DMS53 (cell line): ENCODE measurements at regions not wholly inside any gene's neighbourhood (a gene's known extent, or its start where the extent isn't known, plus 50 kb on each side); places are given as distances from the start of the nearest gene placed in this dataset.

Experiments
- DNase-seq: peaks from one replicate; lab custom pipeline; 2025; lab: John Stamatoyannopoulos, UW

DNA sequence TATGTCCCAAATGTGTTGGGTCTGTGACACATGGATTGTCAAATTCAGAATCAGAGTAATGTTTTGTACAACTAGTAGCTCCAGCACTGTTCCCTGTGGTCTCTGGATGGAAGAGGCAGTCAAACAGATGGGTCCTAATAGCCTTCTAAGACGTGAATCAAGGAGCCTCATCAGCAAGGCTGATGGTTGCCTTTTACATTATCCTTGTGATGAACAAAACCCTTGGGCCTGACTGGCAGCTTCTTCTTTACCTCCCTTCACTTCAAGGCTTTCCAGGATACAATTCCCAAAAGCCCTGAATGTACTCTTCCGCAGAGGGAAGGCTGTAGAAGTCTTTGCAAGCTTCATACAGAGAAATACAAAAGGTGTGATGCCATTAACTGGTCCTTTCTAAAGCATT lies 633.3 kb downstream of the USP25 start:
- no peak for DNase-seq

DNA sequence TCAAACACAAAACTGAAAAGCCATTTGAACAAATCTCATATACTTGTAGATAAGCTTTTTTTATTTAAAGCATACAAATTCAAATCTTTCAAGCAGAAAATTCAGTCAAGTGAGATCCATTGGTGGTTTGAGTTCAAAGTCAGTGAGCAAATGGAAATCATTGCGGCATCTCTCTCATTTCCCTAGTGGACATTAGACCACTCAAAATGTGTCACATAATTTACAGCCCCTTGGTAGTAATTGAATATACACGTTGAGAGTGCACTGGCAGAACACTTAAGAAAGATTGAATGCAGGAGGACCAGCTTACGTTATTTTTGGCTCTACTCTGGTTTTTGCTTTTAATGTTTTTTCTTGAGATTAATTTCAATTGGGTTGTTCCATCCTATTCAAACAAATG lies 633.7 kb downstream of the USP25 start:
- DNase-seq = no peak

DNA sequence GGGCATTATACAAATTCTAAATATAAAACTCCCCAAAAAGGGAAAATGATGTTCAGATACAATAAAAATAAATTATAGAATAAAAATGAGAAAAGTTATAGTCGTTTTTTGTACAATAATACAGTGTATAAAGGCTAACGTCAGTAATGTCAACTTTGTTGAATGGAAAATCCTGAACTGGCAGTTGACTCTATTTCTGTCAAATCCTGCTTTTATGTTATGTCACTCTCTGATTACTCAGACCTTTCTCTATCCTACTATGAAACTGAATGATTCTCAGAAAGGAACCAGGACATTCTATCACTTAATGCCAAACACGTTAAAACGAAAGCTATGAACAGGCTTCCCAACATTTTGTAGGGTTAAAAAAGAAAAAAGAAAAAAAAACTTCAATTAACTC lies 636.4 kb downstream of the USP25 start:
- DNase-seq = no peak

DNA sequence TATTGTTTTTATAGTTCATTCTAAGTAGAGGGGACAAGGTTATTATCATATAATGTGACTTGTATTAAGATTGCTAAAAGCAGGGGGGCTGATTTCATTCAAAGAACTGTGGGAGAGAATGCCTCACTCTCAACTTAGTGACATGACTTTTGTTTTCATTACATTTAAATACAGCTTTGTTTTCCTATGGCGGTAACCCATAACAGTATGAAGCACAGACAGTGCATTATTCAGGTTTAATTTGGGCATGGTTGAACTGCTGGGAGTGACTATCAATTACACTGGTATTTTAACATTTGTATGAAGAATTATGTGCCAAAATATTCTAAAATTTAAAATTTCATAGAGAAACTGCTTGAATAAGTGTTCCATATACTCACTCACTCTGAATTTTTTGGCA lies 637.3 kb downstream of the USP25 start:
- no peak for DNase-seq

DNA sequence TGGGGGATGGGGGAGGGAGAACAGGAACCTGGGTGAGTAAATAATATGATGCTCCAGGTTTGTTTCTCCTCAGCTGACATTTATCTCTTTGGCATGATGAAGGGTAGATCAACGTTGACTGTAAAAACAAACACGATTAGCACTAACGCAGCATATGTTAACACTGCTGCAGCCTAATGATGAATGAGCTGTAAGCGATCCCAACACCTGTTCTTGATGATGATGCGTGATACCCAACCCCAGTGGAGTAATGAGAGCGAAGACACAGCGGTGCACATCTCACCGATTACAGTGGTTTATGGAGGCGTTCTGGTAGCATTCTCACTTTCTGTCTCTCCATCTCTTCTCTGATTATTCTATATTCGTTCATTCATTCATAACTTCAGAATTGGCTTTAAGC lies 640.4 kb downstream of the USP25 start:
- peak; percentile 19 for DNase-seq

DNA sequence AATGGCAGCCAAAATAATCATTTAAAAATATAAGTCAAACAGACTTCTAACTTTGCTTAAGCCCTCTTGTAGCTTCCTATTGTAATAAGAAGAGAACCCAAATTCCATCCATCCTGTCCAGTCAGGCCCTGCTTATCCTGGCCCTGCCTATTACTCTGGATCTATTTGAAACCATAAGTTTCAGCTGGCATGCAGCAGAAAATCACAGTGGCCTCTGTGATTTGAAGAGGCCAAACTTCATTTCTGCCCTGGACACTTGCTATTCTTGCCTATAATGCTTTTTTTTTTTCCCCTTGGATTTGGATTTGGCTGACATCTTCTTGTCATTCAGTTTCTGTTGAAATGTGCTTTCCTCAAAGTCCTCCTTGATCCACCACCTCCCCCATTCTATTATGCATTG lies 642.8 kb downstream of the USP25 start:
- no peak for DNase-seq

DNA sequence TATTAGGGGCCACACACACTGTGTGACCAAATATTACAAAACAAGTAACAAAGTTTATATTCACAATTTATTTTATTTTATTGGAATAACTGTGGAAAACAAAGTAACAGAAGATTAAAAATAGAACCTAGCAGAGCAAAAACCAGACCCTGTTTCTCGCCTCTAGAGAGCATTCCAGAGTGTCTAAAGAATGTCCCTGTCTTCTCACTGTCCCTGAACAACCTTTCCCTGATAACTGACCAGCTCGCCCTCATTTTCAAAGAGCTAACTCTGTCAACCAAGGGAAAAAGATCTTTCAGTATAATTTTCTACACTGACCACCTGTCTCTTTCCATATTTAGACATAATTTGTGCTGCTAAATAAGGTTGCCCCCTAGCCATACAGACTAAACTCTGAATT lies 646.9 kb downstream of the USP25 start:
- DNase-seq = no peak

DNA sequence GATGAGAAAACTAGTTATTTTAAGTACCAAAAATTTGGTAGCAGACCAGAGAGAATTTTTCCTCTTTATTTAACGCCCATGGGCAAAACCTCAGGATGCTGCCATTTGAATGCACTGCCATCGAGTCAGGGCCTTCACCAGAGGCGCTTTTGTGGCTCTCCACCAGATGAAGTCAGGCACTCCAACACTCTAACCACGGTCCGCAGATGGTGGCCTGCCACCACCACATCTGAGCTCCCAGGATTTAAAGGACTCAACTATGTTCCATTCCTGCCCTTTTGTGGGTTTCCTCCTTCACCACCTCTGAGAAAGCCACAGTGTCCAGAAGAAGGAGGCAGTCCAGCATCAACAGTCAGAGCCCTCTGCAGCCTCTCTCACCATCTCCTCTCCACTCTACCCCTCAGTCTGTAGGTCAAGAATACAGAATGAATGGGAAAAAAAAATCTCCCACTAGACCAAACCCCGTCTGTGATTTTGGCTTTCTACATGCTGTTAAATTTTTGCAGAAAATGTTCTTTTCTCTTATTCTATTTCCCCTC lies 647.4 kb downstream of the USP25 start:
- DNase-seq = no peak

DNA sequence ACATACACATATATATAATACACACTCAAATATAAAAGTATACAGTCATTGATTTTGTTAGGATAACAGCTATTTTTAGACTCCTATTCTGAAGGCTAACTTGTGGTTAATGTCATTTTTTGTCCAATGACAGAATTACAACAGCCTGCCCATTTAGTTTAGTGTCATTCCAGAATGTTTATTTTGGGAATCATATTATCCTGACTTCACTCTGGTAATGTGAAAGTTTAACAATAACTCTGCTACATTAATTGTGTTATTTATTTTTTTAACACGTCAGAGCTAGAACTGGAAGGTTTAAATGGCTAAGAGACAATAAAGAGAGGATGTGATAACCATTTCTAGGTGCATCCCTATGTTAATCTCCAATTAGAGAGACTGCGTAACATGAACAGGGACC lies 648.1 kb downstream of the USP25 start:
- no peak for DNase-seq

DNA sequence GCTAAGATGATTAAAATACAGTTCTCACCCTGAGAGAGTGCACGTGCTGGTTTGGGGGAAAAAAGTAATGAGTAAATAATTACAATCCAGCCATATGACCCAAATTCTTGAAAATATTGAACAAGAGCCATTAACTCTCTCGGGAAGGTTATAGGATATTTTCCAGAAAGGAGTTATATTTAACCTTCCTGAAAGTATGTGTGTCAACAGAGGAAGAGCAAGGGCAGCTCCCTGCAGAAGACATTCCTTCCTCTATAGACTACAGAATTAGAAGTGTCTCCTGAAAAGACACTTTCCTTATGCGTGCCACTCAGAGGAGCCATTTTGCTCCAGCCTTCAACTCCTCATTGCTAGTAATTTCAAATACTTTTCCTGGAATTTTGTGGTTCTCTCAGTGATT lies 648.7 kb downstream of the USP25 start:
- DNase-seq = no peak

DNA sequence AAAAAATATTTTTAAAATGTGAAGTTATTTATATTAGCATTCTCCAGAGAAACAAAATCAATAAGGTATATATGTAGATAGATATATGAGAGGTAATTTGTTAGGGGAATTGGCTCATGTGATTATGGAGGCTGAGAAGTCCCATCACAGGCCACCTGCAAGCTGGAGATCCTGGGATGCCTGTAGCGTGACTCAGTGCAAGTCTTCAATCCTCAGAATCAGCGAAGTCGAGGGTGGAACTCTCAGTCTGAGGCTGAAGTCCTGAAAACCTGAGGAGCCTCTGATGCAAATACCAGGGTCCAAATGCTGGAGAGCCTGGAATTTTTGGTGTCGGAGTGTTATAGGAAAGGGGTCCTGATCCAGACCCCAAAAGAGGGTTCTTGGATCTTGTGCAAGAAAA lies 658.5 kb downstream of the USP25 start:
- no peak for DNase-seq

DNA sequence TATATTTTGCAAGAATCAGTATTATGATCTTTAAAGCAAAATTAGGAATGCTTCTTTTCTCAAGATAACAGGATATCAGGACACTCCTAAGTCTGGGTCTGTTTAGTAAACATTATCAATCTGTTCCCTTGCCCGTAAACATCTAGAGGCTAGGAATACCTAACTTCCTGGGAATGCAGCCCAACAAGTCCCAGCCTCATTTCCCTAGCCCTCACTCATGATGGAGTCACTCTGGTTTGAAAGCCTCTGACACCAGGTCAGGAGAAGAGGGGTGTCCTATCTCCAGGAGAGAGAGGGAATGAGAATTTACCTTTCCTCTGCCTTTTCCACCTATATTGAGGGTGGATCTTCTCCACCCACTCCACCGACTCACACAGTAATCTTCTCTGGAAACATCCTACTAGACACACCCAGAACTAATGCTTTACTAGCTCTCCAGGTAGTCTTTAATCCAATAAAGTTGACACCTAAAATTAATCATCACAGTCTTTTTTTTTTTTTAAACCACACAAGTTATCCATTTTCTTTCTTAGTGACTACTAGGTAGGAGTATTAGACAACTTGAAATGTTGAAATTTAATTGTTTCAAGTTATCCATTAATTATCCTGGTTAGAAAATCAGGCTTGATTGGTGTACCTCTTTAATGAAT lies 659.3 kb downstream of the USP25 start:
- no peak for DNase-seq

DNA sequence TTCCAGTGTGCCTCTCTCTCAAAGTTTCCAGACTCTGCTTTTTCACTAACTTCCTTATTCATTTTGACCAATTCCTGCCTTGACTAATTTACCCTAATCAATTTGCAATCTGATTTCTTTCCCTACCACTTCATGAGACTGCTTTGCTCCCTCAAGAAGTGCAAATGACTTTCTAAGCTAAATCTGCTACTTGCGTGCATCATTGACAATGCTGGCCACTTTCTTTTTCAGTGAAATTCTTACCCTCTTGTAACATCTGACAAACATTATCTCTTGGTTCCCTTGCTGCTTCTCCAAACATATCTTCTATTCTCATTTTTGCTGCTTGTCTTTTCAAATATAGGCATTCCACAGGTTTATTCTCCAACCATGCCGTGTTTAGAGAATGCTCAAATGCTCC lies 659.9 kb downstream of the USP25 start:
- DNase-seq = no peak

DNA sequence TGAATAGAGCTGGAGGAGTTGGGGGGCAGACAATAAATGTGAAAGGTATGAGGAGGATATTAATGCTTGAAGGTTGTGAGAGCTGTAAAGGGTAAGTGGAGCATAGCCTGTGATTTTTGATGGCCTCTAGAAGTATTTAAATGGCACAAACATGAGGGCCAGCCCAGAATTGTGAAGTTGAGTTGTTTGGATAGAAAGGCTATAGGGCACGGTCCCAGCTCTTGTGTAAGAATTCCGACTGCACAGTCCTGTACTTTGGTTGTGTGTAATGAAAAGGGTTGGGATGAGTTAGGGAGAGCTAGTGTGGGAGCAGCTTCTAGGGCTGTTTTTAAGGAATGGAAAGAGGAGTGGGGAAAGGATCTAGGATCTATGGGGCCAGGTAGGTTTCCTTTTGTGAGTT lies 665.5 kb downstream of the USP25 start:
- DNase-seq = no peak

DNA sequence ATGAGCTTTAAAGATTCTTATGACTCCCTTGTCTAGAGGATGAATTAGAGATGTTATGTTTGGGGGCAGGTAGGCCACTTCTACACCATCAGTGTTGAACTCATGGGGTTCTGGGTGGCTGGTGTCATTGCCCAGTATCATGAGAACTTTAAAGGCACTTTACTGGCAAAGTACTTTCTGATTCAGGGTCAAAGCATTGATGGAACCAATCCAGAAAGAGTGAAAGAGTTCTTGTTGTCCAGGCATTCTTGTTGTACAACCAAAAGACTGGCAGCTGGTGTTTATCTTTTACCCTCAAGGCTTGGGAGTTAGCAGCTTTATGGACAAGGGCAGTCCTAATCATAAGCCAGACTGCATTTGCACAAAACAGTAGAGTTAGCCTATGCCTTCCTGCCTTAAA lies 673.0 kb downstream of the USP25 start:
- no peak for DNase-seq

DNA sequence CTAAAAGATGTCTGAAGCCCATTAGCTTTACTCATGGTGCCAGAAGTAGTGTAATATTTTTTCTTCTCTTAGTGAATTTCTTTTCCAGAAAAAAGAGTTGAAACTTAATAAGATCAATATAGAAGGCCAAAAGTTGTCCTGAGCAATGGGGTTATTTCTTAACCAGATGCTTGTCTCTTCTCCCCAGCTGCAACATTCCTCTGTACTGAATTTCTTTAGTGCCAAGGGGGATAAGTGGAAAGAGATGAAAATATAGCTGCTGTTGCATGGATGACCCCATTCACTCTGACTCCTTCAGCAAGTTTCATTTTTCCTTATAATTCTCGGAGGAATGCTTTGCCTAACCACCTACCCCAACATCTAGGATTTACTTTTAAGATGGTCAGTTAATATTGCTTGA lies 675.0 kb downstream of the USP25 start:
- DNase-seq = no peak

DNA sequence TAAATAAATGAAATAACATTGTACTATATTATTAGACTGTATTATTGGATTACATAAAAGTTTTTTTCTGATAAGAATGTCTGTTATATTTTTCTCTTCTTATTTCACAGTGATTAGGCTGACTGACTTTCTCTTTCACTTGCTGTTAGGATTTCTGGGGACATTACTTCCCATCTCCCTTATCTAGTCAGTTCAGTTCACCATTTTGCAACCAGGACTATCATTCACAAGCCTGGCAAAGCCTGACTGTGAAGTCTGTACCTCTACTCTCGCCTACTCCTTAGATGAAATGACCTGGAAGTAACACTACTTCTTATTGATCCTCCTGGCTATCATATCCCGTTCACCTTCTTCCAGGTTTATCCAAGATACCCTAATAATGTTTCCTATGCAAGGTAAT lies 676.6 kb downstream of the USP25 start:
- no peak for DNase-seq

DNA sequence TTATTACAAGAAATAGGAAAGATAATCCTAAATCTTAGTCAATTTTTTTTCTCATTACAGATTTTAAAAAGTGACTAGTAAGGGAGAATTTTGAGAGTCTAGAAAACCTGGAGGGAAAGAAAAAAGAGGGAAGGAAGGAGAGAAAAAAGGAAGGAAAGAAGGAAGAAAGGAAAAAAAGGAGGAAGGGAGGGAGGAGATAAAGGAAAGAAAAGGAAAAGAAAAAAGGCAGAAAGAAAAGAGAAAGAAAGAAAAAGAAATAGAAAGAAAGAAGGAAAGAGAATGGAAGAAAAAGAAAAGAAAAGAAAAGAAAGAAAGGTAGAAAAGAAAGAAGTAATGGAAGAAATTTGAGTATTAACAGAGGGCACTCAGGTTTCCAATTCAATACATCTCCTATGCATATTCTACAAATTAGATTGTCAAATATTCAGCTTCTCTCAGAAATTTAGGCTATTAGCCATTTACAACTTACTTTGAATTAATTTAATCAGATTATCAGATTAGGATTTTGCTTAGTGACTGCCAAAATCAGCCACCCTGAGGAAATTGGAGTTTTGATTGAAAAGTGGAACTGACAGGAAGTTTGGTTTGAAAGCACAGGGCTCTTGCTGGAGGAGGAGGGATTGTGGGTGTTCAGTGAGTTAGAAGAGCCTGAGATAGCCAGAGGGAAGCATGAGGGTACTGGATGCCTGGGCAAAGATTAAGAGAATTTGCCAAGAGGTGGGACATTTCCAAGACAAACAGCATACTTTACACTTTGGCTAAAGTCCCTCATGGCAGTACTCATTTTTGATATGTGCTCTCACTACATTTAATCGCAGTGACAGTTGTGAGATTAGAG lies 677.8 kb downstream of the USP25 start:
- DNase-seq = no peak

DNA sequence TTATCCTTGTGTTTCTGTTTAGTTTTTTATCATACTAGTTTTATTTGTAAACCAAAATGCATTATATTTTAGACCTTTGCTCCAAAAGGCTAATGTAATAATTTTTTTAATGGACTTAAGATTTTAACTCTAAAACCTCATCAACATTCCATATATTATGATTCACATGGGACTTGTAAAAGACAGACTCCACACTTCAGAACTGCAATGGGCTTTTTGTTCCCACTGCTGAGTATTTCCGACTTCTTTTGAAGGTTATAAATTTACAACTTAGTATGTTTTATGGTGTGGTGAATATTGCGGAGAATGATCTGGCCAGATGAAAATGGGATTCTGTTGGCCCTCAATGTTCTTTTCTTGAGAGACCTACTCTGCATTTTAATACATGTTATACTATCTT lies 678.5 kb downstream of the USP25 start:
- no peak for DNase-seq

DNA sequence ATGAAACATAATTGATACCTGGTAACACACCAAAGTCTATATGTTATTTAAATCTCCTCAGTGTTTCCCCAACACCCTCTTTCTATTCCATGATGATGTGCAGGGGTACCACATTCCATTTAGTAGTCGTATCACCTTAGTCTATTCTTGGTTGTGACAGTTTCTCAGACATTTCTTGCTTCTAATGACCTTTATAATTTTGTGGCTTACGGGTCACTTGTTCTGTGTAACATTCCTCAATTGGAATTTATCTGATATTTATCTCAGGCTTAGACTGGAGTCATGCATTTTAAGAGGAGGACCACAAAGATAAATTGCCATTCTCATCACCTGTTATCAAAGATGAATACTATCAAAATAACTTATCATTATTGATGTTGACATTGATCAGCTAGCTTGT lies 679.6 kb downstream of the USP25 start:
- no peak for DNase-seq

DNA sequence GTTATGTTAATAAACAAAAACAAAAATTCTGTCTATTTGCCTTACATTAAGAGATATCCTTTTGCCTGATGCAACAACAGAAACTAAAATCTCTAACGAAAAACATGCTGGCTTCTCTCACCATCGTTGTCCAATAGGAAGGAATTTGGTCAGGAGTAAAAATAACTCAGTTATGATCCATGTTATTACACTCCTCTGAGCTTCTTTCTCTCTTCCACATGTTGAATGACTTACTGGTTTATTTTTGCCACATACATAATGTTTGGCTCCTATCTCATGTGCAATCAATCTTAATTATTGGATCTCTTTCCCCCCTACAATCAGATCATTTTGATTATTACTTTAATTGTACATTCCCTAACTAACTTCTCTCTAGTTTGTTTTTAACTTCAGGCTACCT lies 688.4 kb downstream of the USP25 start:
- no peak for DNase-seq

DNA sequence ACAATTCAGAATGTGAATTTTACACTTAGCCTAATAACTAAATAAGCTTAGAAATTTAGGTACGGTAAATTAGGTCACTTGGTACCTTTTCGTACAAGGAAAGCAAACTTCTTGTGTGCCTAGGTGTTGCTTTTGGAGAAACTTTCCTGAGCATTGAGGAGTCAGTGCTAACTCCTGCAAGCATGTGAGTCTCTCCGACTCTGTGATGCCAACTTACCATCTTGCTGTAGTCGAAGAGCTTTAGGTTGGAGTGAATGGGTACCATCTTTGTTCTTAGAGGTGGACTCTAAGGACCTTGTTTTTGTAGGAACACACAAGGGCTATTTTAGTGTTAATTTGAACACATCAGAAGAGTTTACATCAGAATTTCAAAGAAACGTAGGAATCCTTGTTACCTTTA lies 688.9 kb downstream of the USP25 start:
- DNase-seq = peak; percentile 29

DNA sequence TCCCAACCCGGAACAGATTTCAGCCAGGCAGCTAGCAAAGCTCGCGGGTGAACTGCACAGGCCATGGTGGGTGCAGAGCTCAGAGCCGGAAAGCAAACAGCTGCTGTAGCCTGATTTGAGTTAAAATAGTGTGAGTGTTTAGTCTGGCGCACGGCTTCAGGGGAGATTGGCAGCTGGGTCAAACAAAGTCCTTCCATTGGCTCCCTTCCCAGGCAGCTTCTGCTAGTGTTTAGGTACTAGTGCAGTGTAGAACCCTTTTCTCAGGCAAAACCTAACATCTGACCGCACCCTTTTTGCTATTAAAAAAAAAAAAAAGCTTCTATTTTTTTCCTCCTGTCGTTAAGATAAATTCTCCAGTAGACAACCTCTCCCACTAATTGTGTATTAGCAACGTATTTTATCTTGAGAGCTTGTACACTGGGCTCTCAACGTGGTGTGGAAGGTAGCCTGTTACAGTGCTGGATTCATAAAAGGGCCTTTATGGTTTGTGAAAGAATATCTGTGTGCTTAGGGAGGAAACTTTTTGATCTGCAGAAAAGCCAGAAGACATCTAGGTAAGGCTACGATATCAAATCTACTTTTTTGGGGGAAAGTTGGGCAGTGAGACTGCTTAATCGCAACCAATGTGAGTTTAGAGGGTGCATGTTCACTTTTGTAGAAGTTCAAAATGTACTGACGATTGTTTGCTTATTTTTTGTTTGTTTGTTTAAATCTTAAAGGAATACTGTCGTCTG lies 689.6 kb downstream of the USP25 start:
- peak; percentile 93 for DNase-seq
